Activated CD4-positive, alpha-beta T cell treated with anti-CD3 and anti-CD28 coated beads for 48 hours (primary cell): ENCODE measurements at regions not wholly inside any gene's neighbourhood (a gene's known extent, or its start where the extent isn't known, plus 50 kb on each side); places are given as distances from the start of the nearest gene placed in this dataset.

Source experiments
- DNase-seq: peaks from one replicate; pipeline ENCODE4 v3.0.0-alpha.2; 2020

- no peak for DNase-seq
These were observed 282.7 kb downstream of the KCNN2 start for GRCh38 chr5:114644576-114644975.

DNA sequence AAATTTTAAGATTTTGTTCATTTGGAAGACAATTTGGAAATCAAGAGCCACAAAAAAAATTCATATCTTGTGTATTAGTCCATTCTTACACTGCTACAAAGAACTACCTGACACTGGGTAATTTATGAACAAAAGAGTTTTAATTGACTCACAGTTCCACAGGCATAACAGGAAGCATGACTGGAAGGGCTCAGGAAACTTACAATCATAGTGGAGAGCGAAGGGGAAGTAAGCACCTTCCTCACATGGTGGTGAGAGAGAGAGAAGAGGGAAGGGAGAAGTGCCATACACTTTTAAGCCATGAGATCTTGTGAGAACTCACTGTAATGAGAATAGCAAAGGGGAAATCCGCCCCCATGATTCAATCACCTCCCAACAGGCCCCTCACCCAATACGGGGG, 274.4 kb downstream of the KCNN2 start:
- no peak for DNase-seq

DNA sequence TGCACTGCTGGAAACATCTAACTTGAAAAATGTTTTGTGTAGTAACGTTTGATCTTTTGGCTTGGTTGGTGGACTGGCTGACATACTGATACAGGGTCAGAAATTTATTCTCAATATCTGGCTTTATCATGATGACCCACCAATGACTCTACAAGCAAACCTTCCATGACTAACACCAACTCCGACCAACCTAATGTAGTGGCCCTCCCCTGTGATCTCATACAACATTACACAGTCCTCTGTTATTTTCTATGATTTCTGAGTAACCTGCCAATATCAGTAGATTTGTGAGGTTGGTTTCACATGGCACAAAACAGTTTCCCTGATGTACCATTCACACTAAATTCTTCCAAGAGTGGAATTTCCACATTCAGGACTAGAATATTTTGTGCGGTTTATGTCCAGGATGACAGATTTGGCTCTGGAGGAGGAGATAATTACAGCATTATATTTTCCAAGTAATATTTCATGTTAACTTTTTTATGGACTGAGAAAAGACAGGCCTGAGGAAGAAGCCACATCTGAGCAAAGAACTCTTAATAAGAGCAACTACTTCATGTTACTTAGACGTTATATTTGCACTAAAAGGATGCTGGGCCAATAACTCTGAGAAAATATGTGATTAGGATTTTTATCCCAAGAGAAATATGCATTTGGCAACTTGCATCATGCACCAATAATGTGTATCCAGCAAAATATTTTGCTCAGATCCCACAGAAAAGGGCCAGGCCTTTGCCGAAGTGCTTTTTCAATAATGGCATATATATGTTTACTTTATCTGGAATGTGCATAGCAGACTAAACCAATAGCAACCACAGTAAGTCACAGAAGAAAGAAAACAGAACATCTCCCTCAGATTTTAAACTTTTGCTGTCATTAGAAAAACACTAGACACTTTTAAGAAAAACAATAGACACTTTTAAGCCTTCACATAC, 273.4 kb downstream of the KCNN2 start:
- no peak for DNase-seq

- no peak for DNase-seq
These were observed 272.6 kb downstream of the KCNN2 start for GRCh38 chr5:114634517-114634916.

- DNase-seq: no peak
These were observed 250.5 kb downstream of the KCNN2 start for GRCh38 chr5:114612406-114612805.

DNA sequence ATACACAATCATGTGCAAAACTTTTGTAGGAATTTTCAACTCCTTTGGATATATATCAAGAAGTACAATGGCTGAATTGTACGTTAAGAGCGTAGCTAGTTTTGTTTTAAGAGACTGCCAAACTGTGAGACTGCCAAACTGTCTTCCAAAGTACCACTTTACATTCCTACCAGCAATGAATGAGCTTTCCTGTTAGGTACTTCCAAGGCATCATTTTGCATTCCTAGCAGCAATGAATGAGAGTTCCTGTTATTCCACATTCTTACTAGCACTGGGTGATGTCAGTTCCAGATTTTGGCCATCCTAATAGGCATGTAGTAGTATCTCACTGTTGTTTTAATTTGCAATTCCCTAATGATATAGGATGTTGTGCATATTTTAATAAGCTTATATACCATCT, 219.3 kb downstream of the KCNN2 start:
- DNase-seq: no peak

GRCh38 chr5:114565871-114566270, 204.0 kb downstream of the KCNN2 start:
- DNase-seq: no peak

GRCh38 chr5:114565139-114565538, 203.3 kb downstream of the KCNN2 start:
- no peak for DNase-seq

DNA sequence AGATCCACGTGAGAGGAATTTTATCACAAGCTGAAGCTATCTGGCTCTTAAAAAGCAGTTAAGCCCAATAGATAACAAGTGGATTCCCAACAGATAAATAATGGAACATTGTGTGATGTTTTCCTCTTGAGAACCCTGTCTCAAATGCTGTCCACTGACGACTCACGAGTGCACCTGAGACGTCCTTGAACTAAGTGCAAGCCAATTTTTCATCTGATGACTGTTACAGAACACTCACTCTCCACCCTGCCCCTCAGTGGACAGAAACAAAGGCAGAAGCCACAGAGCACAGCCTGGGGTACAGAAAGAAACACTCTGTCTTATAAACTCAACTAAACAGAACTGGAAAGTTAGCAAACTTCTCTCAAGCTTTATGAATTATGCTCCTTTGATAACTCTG, 199.5 kb downstream of the KCNN2 start:
- no peak for DNase-seq
